Tibial artery (tissue), 4 donors: ENCODE measurements at regions not wholly inside any gene's neighbourhood (a gene's known extent, or its start where the extent isn't known, plus 50 kb on each side); places are given as distances from the start of the nearest gene placed in this dataset.

ENCODE experiments used
- DNase-seq, 2 donors: peaks; one replicate each; pipeline ENCODE4 v3.0.0-alpha.2; 2019
- H3K27ac ChIP-seq, 2 donors: fragments of 200-600 bp; sonication (generic) in 1 of 2; 1 replicate in 1 of 2; 2 replicates in 1 of 2; pipeline ENCODE4 v1.5.1; 2018 to 2019; ENCODE audit warnings: mild to moderate bottlenecking in 1 of 2
- H3K27me3 ChIP-seq, 2 donors: fragments of 200-600 bp; sonication (generic) in 1 of 2; one replicate each; pipeline versions ENCODE4 v1.5.1 to v1.6.0; 2016 to 2019
- H3K36me3 ChIP-seq, 3 donors: fragments of 200-600 bp; sonication (generic) in 2 of 3; one replicate each; pipeline ENCODE4 v1.5.1; 2016 to 2019; ENCODE audit warnings: mild to moderate bottlenecking in 2 of 3
- H3K4me1 ChIP-seq, 4 donors: fragments of 200-600 bp; sonication (generic) in 2 of 4; 1 replicate in 3 of 4; 2 replicates in 1 of 4; pipeline ENCODE4 v1.5.1; 2016 to 2019
- H3K4me3 ChIP-seq, 2 donors: fragments of 200-600 bp; sonication (generic) in 1 of 2; 1 replicate in 1 of 2; 2 replicates in 1 of 2; pipeline ENCODE4 v1.5.1; 2018 to 2019; ENCODE audit warnings: mild to moderate bottlenecking in 2 of 2
- H3K9me3 ChIP-seq, 3 donors: fragments of 200-600 bp; sonication (generic) in 1 of 3; one replicate each; pipeline ENCODE4 v1.5.1; 2016 to 2019
- CTCF ChIP-seq, 2 experiments: fragments of 200-600 bp in 1 of 2; fragments of 450-650 bp in 1 of 2; IDR thresholded peaks; one replicate each; pipeline ENCODE4 v1.5.1; 2017 to 2019; ENCODE audit warnings: antibody characterized with exemption in 2 of 2, mild to moderate bottlenecking in 1 of 2, moderate library complexity in 1 of 2
- intact Hi-C: fragments of 100-400 bp; cut with DNase I; formaldehyde crosslinking; loops from one replicate; pipeline ENCODE4 v1.15.0; 2023; ENCODE audit warnings: low total_unique reads

GRCh38 chr6:139942331-139942730, 567.9 kb upstream of the CITED2 start:
- no peak overlapping the region for H3K4me3 ChIP-seq
- intact Hi-C loops, result no loop called here
- no peaks in the 10 kb centered on the region for H3K9me3 ChIP-seq
- H3K4me1 ChIP-seq, result peaks cover 0 to 45% (median 15%) of the 10 kb centered on the region in 4 donors
- no peaks in the 10 kb centered on the region for H3K27me3 ChIP-seq
- no peaks in the 10 kb centered on the region for H3K36me3 ChIP-seq
- peak overlapping the region; percentile 49 to 68 for H3K27ac ChIP-seq
- no peak for TF ChIP-seq CTCF (IDR thresholded peaks at IDR 0.05)
- no peak for DNase-seq

GRCh38 chr6:139941826-139942225, 567.4 kb upstream of the CITED2 start:
- Histone ChIP-seq H3K4me1 (peaks cover 0 to 45% (median 15%) of the 10 kb centered on the region in 4 donors), H3K4me3 (no peak overlapping the region), H3K9me3 (no peaks in the 10 kb centered on the region), H3K36me3 (no peaks in the 10 kb centered on the region), H3K27me3 (no peaks in the 10 kb centered on the region), H3K27ac (peak overlapping the region; percentile 49 to 68)
- no peak for DNase-seq
- intact Hi-C loops, result no loop called here
- TF ChIP-seq CTCF (IDR thresholded peaks at IDR 0.05), result no peak

- Histone ChIP-seq H3K4me3 (peak overlapping the region in 1 of 2 donors; percentile 21), H3K4me1 (peaks cover 0 to 45% (median 15%) of the 10 kb centered on the region in 4 donors), H3K27ac (peak overlapping the region; percentile 12 to 49), H3K36me3 (no peaks in the 10 kb centered on the region), H3K27me3 (no peaks in the 10 kb centered on the region), H3K9me3 (no peaks in the 10 kb centered on the region)
- TF ChIP-seq CTCF (IDR thresholded peaks at IDR 0.05), result no peak
- no peak for DNase-seq
- intact Hi-C loops, result no loop called here
Observed at GRCh38 chr6:139940741-139941729, 566.6 kb upstream of the CITED2 start.

- DNase-seq, result no peak
- no peaks in the 10 kb centered on the region for H3K27me3 ChIP-seq
- TF ChIP-seq CTCF (IDR thresholded peaks at IDR 0.05), result no peak
- intact Hi-C loops, result no loop called here
- no peak overlapping the region for H3K27ac ChIP-seq
- no peaks in the 10 kb centered on the region for H3K36me3 ChIP-seq
- peaks cover 0 to 45% (median 15%) of the 10 kb centered on the region in 4 donors for H3K4me1 ChIP-seq
- H3K9me3 ChIP-seq, result no peaks in the 10 kb centered on the region
- no peak overlapping the region for H3K4me3 ChIP-seq
Observed at GRCh38 chr6:139939189-139939979, 564.9 kb upstream of the CITED2 start.

GRCh38 chr6:139932671-139933070, 558.2 kb upstream of the CITED2 start:
- no peak for DNase-seq

More at GRCh38 chr6:139932671-139933070, 558.2 kb upstream of the CITED2 start:
- Histone ChIP-seq H3K9me3 (no peaks in the 10 kb centered on the region), H3K27me3 (no peaks in the 10 kb centered on the region), H3K4me1 (no peaks in the 10 kb centered on the region), H3K27ac (no peak overlapping the region), H3K36me3 (no peaks in the 10 kb centered on the region), H3K4me3 (no peak overlapping the region)
- no peak for TF ChIP-seq CTCF (IDR thresholded peaks at IDR 0.05)
- intact Hi-C loops, result no loop called here
